Astrocyte (in vitro differentiated cells and primary cell): ENCODE measurements at regions not wholly inside any gene's neighbourhood (a gene's known extent, or its start where the extent isn't known, plus 50 kb on each side); places are given as distances from the start of the nearest gene placed in this dataset.

Experiments used
- CTCF ChIP-seq: IDR thresholded peaks from 2 replicates; pipeline ENCODE4 v1.5.1; 2011; ENCODE audit warnings: low read depth, mild to moderate bottlenecking, inconsistent platforms, low read length, moderate library complexity; ENCODE audit not compliant: insufficient read depth
- EZH2 ChIP-seq: IDR thresholded peaks from 2 replicates; pipeline ENCODE4 v1.6.1; 2012; ENCODE audit warnings: mild to moderate bottlenecking, low read length, inconsistent platforms; ENCODE audit not compliant: insufficient read depth

GRCh38 chr3:22257252-22257651, 506.2 kb upstream of the ZNF385D start:
- TF ChIP-seq CTCF (no peak), EZH2 (no peak)
